GM21381 (cell line): ENCODE measurements at regions not wholly inside any gene's neighbourhood (a gene's known extent, or its start where the extent isn't known, plus 50 kb on each side); places are given as distances from the start of the nearest gene placed in this dataset.

ENCODE experiments used
- ATAC-seq: cut with Tn5 transposase; IDR thresholded peaks from one replicate; pipeline ENCODE4 v1.9.1; 2021; ENCODE audit warnings: mild to moderate bottlenecking, moderate library complexity; ENCODE audit not compliant: unreplicated experiment

- no peak for ATAC-seq
These were observed 281.5 kb downstream of the HTR1B start for GRCh38 chr6:77181749-77182148.

- ATAC-seq, result no peak
These were observed 283.0 kb downstream of the HTR1B start for GRCh38 chr6:77180326-77180725.

- no peak for ATAC-seq
These were observed 284.5 kb downstream of the HTR1B start for GRCh38 chr6:77178821-77179220.

GRCh38 chr6:77177470-77177869 is 285.8 kb downstream of the HTR1B start:
- ATAC-seq, result no peak

GRCh38 chr6:77173472-77174074 is 289.7 kb downstream of the HTR1B start:
- no peak for ATAC-seq

- ATAC-seq, result no peak
These were observed 290.7 kb downstream of the HTR1B start for GRCh38 chr6:77172578-77172977.

- no peak for ATAC-seq
These were observed 303.6 kb downstream of the HTR1B start for GRCh38 chr6:77159730-77160129.

GRCh38 chr6:77151241-77151640 is 312.1 kb downstream of the HTR1B start:
- no peak for ATAC-seq

- no peak for ATAC-seq
These were observed 312.6 kb downstream of the HTR1B start for GRCh38 chr6:77150736-77151135.

- no peak for ATAC-seq
These were observed 318.0 kb downstream of the HTR1B start for GRCh38 chr6:77145244-77145643.

GRCh38 chr6:77143659-77144447 is 319.4 kb downstream of the HTR1B start:
- ATAC-seq, result no peak

- no peak for ATAC-seq
These were observed 327.2 kb downstream of the HTR1B start for GRCh38 chr6:77136086-77136485.

- ATAC-seq, result no peak
These were observed 330.3 kb downstream of the HTR1B start for GRCh38 chr6:77133031-77133430.

- no peak for ATAC-seq
These were observed 331.9 kb downstream of the HTR1B start for GRCh38 chr6:77131426-77131825.

GRCh38 chr6:77124604-77125003 is 338.7 kb downstream of the HTR1B start:
- no peak for ATAC-seq

GRCh38 chr6:77123527-77123926 is 339.8 kb downstream of the HTR1B start:
- no peak for ATAC-seq

GRCh38 chr6:77106992-77107391 is 356.3 kb downstream of the HTR1B start:
- no peak for ATAC-seq

GRCh38 chr6:77105091-77105490 is 358.2 kb downstream of the HTR1B start:
- no peak for ATAC-seq

- no peak for ATAC-seq
These were observed 365.4 kb downstream of the HTR1B start for GRCh38 chr6:77097940-77098339.

- ATAC-seq, result no peak
These were observed 367.2 kb downstream of the HTR1B start for GRCh38 chr6:77095936-77096627.

- ATAC-seq, result no peak
These were observed 368.5 kb downstream of the HTR1B start for GRCh38 chr6:77094821-77095220.

GRCh38 chr6:77092971-77093370 is 370.3 kb downstream of the HTR1B start:
- no peak for ATAC-seq
